ENCODE measurements at regions not wholly inside any gene's neighbourhood (a gene's known extent, or its start where the extent isn't known, plus 50 kb on each side); places are given as distances from the start of the nearest gene placed in this dataset.
"Not testable (repeated sequence)": the region's sequence is repeated elsewhere in the genome, so short reads cannot be mapped to it uniquely, and the experiment has no call there.

GRCh38 chr12:127161466-127161865, 1105.5 kb upstream of the TMEM132C start:
- DNase-seq = no peak

DNA sequence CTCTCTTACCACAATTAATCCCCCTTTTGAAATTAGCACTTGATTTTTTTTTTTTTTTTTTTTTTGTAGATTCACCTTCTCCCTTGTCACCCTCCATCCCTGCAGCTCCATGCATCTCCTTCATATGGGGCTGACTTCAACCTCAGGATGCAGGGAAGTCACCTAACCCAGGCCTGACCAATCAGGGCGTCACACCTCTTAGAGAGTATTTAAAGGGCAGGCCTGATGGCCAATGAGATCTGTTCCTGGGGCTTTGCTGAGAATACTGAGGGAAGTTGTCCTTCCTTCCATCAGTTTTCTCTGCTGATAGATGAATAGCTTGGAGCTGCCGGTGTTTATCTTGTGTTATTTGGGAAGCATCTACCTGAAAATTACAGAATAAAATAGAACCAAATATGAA, 1104.7 kb upstream of the TMEM132C start:
- no peak for DNase-seq

DNA sequence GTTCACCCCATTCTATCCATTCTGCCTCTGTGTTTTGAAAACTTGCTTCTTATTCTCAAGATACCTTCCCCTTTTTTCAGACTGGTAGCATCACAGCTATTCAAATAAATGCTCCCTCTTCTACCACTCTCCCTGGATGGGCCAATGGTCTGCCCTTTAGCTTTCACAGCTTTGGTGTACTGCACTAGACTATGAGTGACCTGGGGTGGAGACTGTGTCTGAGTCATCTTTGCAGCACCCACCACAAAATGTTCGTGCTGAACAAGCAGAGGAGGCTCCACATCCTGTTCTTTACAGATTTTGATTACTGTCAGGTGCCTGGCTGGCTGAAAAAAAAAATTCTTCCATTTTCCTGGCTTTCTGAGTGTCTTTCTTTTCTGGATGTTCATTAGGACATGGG, 1104.1 kb upstream of the TMEM132C start:
- DNase-seq = no peak

DNA sequence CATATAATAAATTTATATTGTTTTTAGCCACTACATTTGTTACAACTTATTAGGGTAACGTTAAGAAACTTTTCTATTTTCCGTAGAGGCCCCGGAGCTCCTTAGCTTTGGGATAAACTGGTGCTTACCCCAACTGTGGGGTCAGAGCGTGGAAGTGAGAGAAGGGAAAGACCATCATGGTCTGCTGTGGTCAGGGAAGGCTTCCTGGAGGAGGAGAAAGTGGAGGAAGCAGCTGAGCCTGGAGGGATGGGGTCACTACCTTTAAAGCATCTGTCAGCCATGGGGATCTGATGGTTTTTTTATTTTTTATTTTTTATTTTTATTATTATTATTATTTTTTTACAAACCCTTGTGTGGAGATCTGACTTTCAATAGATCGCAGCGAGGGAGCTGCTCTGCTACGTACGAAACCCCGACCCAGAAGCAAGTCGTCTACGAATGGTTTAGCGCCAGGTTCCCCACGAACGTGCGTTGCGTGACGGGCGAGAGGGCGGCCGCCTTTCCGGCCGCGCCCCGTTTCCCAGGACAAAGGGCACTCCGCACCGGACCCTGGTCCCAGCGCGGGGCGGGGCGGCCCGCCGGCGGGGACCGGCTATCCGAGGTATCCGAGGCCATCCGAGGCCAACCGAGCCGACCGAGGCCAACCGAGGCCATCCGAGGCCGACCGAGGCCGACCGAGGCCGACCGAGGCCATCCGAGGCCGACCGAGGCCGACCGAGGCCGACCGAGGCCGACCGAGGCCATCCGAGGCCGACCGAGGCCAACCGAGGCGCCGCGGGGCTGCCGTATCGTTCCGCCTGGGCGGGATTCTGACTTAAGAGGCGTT, 1101.2 kb upstream of the TMEM132C start:
- DNase-seq = peak; percentile 93

GRCh38 chr12:127169321-127170181, 1097.4 kb upstream of the TMEM132C start:
- no peak for DNase-seq

GRCh38 chr12:127170226-127171180, 1096.5 kb upstream of the TMEM132C start:
- DNase-seq = no peak

- DNase-seq = no peak
Measured at GRCh38 chr12:127172861-127173260, 1094.1 kb upstream of the TMEM132C start.

DNA sequence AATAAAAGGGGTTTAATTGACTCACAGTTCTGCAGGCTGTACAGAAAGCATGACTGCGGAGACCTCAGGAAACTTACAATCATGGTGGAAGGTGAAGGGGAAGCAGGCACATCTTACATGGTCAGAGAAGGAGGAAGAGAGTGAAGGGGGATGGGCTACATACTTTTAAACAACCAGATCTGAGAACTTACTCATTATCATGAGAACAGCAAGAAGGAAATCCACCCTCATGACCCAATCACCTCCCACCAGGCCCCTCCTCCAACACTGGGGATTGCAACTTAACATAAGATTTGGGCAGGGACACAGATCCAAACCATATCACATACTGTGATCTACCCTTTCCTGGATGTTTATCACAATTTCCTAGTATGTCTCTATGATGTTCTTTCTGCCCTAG, 1093.0 kb upstream of the TMEM132C start:
- not testable (repeated sequence) for DNase-seq

- no peak for DNase-seq
Measured at GRCh38 chr12:127174881-127175280, 1092.1 kb upstream of the TMEM132C start.

DNA sequence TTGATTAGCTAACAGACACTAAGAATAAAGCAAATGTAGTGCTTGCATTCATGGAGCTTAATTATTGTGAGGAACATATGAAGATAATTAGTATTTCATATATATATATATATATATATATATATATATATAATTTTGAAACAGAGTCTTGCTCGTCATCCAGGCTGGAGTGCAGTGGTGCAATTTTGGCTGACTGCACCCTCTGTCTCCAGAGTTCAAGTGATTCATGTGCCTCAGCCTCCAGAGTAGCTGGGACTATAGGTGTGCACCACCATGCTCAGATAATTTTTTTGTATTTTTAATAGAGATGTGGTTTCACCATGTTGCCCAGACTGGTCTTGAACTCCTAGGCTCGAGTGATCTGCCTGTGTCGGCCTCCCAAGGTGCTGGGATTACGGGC, 1091.6 kb upstream of the TMEM132C start:
- no peak for DNase-seq

- DNase-seq = no peak
Measured at GRCh38 chr12:127176804-127177203, 1090.2 kb upstream of the TMEM132C start.

- no peak for DNase-seq
Measured at GRCh38 chr12:127178052-127178451, 1088.9 kb upstream of the TMEM132C start.

DNA sequence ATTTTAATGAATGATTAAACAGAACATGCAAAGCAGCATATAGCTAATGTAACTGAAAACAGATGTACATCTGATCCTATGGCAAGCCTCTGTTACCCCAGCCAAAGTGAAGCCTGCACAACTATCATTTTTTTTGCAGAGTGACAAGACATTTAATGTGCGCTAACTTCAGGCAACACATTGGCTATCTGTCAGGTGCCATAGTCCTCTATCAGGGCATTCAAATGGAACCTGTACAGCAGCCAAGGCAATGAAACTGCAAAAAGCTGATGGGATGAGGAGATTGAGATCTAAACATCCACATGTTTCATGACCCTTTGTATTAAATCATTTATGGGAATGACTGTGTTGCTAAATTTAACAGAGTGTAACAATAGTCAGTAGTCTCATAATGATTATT, 1088.5 kb upstream of the TMEM132C start:
- DNase-seq = no peak

GRCh38 chr12:127179176-127179575, 1087.8 kb upstream of the TMEM132C start:
- no peak for DNase-seq

DNA sequence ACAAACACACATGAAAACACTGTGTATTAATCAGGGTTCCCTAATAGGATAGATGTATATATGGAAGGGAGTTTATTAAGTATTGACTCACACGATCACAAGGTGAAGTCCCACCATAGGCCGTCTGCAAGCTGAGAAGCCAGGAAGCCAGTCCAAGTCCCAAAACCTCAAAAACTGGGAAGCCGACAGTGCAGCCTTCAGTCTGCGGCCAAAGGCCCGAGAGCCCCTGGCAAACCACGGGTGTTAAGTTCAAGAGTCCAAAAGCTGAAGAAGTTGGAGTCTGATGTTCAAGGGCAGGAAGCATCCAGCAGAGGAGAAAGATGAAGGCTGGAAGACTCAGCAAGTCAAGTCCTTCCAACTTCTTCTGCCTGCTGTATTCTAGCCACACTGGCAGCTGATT, 1085.0 kb upstream of the TMEM132C start:
- DNase-seq = no peak

GRCh38 chr12:127189992-127190391, 1077.0 kb upstream of the TMEM132C start:
- DNase-seq = no peak

DNA sequence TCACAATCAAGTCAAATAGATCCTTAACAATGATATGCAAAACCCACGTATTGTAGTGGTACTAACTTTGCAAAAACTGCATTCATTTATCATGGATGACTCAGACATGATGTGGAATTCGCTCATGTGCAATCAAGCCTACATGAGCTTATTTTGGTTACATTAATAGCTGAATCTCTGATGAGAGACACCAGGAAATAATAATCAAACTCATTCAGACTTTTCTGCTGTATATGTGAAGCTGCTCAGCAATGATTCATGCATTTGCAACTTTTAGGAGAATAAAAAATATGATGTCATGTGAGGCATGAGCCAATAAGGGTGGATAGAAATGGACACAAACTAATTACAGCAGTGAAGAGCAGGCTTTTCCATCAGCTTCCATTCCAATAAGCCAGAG, 1075.8 kb upstream of the TMEM132C start:
- no peak for DNase-seq

DNA sequence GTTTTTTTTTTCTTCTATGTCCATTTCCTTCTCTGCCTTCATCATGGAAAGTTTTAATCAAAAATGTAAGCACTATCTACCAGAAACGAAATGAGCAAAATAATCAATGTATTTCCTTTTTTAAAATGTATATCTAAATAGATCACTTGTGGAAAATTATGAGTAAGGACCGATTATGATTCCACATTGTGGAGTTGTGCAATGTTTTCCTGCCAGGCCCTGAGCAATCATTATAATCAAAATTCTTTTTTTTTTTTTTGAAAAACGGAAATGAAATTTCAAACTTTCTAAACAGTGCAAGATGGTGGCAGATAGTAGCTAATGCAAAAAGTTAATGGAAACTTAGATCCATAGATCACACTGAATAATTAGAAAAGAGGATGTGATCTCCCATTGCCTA, 1074.6 kb upstream of the TMEM132C start:
- DNase-seq = no peak

DNA sequence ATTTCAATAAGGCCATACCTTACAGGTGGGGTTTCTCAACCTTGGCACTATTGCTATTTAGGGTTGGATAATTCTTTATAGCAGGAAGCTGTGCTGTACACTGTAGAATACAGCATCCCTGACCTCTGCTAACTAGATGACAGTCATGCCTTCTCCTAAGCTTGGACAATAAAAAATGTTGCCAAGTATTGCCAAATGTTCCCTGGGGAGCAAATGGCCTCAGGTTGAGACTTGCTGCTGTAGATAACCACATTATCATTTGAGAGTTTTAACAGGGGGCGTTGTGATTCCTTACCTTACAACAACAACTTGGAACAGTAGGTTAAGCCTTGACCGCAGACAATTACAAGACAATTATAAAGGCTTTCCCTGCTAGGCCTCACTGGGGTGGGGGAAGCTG, 1073.6 kb upstream of the TMEM132C start:
- no peak for DNase-seq

- no peak for DNase-seq
Measured at GRCh38 chr12:127194176-127194575, 1072.8 kb upstream of the TMEM132C start.

GRCh38 chr12:127205781-127206555, 1061.0 kb upstream of the TMEM132C start:
- no peak for DNase-seq

DNA sequence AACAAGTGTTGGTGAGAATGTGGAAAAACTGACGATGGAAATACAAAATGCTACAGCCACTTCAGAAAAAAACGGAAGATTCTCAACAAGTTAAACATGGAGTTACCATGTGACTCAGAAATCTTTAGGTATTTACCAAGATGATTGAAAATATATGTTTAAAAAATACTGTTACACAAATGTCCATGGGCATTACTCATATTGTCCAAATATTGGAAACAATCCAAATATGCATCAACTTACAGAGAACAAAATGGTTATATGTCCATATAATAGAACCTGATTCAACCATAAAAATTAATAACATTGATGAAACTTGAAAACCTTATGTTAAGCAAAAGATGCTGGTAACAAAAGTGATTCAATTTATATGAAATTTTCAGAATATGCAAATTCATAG, 1057.7 kb upstream of the TMEM132C start:
- DNase-seq = no peak

All from retina (tissue), 1 donor.